Astrocyte (in vitro differentiated cells and primary cell): ENCODE measurements at regions not wholly inside any gene's neighbourhood (a gene's known extent, or its start where the extent isn't known, plus 50 kb on each side); places are given as distances from the start of the nearest gene placed in this dataset.

Experiments
- CTCF ChIP-seq: IDR thresholded peaks from 2 replicates; pipeline ENCODE4 v1.5.1; 2011; ENCODE audit warnings: low read depth, mild to moderate bottlenecking, inconsistent platforms, low read length, moderate library complexity; ENCODE audit not compliant: insufficient read depth
- EZH2 ChIP-seq: IDR thresholded peaks from 2 replicates; pipeline ENCODE4 v1.6.1; 2012; ENCODE audit warnings: mild to moderate bottlenecking, low read length, inconsistent platforms; ENCODE audit not compliant: insufficient read depth

GRCh38 chr3:158909870-158910269, 108.0 kb downstream of the MFSD1 start:
- TF ChIP-seq CTCF (no peak), EZH2 (no peak)
